Duodenal mucosa (tissue), 2 donors: ENCODE measurements at regions not wholly inside any gene's neighbourhood (a gene's known extent, or its start where the extent isn't known, plus 50 kb on each side); places are given as distances from the start of the nearest gene placed in this dataset.

Experiments used
- H3K27ac ChIP-seq: one replicate; pipeline ENCODE4 v1.7.0; 2013; ENCODE audit warnings: low read depth, low read length
- H3K27me3 ChIP-seq, 2 donors: one replicate each; pipeline ENCODE4 v1.7.0; 2013; ENCODE audit warnings: low read length in 2 of 2, control low read depth in 1 of 2; ENCODE audit not compliant: insufficient read depth in 2 of 2, control insufficient read depth in 1 of 2
- H3K36me3 ChIP-seq, 2 donors: one replicate each; pipeline ENCODE4 v1.7.0; 2013; ENCODE audit warnings: low read length in 2 of 2, control low read depth in 1 of 2; ENCODE audit not compliant: insufficient read depth in 2 of 2, control insufficient read depth in 1 of 2
- H3K4me1 ChIP-seq, 2 donors: one replicate each; pipeline ENCODE4 v1.7.0; 2013; ENCODE audit warnings: low read length in 2 of 2, control low read depth in 1 of 2; ENCODE audit not compliant: insufficient read depth in 2 of 2, control insufficient read depth in 1 of 2
- H3K4me3 ChIP-seq, 2 donors: one replicate each; pipeline ENCODE4 v1.7.0; 2013; ENCODE audit warnings: low read length in 2 of 2, low read depth in 1 of 2
- H3K9ac ChIP-seq, 2 donors: one replicate each; pipeline ENCODE4 v1.7.0; 2013; ENCODE audit warnings: low read length in 2 of 2, low read depth in 1 of 2
- H3K9me3 ChIP-seq, 2 donors: one replicate each; pipeline ENCODE4 v1.7.0; 2013; ENCODE audit warnings: low read length in 2 of 2, control low read depth in 1 of 2; ENCODE audit not compliant: control insufficient read depth in 1 of 2

DNA sequence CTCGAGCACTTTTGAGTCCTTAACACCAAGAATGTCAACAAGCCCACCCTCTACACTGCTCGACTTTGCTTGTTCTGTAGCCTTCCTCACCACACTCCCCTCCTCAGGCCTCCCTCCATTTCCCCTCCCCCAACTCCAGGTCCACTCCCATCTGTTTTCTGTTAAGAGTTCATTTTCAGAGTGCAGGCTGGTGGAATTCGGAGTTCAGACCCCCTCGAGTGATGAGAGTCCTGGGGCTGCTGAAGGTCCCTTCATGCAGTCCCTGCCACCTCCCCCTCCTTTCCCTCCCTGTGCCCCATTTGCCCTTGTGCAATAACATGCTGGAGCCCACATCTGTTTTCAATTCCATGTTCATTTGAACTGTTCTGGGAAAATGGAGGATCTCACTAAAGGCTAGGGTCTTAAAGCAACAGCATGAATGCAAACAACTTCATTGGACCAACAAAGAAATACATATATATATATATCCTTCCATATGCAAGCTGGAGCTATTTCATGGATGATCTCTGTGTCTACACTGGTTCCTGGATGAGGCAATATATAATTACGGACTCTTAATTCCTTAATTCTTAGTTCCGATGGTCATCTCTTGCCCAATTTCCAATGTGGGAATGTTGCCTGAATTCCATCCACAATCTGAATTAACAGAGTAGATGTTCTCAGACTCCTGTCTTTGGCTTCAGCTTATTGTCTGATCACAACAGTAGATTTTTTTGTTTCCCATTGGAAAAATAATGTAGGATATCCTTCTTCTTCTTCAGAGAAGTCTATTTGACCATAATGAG lies 340.4 kb downstream of the ETS1 start:
- no peaks in the 10 kb centered on the region for H3K36me3 ChIP-seq
- H3K9me3 ChIP-seq: no peaks in the 10 kb centered on the region
- no peak overlapping the region for H3K4me3 ChIP-seq
- no peak overlapping the region for H3K27ac ChIP-seq
- no peak overlapping the region for H3K9ac ChIP-seq
- H3K27me3 ChIP-seq: no peaks in the 10 kb centered on the region
- H3K4me1 ChIP-seq: no peaks in the 10 kb centered on the region

DNA sequence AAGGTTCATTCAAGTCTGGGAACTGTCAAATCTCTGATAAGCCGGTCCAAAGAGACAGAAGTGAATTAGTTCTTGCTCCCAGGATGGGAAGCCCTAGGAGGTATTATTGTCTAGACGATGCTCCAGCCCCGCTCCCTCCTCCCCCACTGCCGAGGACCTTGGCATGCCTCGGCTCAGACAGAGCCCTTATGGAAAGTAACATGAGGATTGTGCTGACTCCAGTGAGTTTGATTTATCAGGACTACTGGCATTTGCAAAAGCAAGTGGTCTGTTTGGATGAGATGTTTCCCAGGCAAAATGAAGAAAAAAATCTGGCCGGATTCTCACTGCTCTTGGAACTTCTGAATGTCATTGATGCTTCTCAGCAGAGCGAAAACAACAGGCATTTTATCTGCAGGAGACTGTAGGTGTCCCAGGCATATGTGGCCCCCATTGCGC lies 341.0 kb downstream of the ETS1 start:
- no peak overlapping the region for H3K27ac ChIP-seq
- H3K4me3 ChIP-seq: no peak overlapping the region
- H3K27me3 ChIP-seq: no peaks in the 10 kb centered on the region
- H3K9ac ChIP-seq: no peak overlapping the region
- no peaks in the 10 kb centered on the region for H3K36me3 ChIP-seq
- H3K9me3 ChIP-seq: no peaks in the 10 kb centered on the region
- H3K4me1 ChIP-seq: no peaks in the 10 kb centered on the region

DNA sequence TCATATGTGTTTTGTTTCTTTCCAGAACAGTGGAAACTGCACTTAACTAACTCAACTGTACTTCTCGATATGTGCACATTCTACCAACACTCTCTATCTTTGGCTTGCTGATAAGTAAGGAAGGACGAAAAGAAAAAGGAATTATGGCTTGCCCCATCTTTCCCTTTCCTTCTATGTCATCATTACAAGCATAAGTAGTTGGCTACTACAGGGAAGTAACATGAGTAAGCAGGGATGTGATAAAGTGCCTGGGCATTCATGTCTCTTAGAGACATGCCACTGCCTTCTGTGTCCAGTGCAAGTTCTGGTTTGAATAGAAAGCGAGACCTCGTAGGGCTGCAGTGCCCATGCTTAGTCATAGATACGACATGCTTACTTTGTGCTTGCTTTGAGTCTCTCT lies 342.5 kb downstream of the ETS1 start:
- H3K27ac ChIP-seq: no peak overlapping the region
- no peaks in the 10 kb centered on the region for H3K27me3 ChIP-seq
- H3K9ac ChIP-seq: no peak overlapping the region
- no peaks in the 10 kb centered on the region for H3K36me3 ChIP-seq
- H3K4me3 ChIP-seq: no peak overlapping the region
- no peaks in the 10 kb centered on the region for H3K9me3 ChIP-seq
- H3K4me1 ChIP-seq: no peaks in the 10 kb centered on the region

DNA sequence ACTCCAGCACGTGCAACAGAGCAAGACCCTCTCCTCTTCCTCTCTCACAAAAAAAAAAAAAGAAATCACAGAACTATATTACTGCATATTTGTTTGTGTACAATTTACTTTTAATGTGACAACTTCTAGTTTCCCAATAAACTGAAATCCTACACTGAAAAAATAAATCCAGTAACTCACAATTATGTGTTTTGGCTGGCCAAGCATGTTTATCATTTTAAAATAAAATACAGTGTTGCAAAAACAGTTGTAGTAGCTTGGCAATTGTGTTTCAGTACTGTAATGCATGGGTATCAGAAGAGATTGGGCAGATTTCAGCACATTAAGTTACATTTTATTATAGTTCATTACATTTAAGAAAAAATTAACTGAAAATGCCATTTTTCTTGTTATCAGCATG lies 344.9 kb downstream of the ETS1 start:
- no peaks in the 10 kb centered on the region for H3K9me3 ChIP-seq
- H3K9ac ChIP-seq: no peak overlapping the region
- no peaks in the 10 kb centered on the region for H3K4me1 ChIP-seq
- H3K36me3 ChIP-seq: no peaks in the 10 kb centered on the region
- no peak overlapping the region for H3K27ac ChIP-seq
- H3K27me3 ChIP-seq: no peaks in the 10 kb centered on the region
- H3K4me3 ChIP-seq: no peak overlapping the region

DNA sequence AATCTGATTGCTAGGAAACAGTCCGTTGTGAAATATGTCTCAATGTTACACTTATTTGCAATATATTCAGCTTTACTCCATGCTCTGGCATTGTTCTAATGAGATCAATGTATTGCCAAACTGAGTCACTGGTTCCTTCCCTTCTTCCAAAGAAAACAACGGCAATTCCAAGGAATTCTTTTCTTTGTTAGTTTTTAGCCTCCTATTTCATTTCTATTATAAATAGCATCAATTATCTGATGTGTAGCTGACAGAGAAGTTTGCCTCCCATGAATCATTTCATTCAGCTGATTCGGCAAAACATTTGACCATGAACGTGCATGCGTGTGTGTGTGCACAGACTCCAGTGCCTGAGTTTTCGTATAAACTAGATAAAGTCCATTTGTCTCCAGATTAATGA lies 346.8 kb downstream of the ETS1 start:
- no peak overlapping the region for H3K4me3 ChIP-seq
- H3K9ac ChIP-seq: no peak overlapping the region
- no peak overlapping the region for H3K27ac ChIP-seq

DNA sequence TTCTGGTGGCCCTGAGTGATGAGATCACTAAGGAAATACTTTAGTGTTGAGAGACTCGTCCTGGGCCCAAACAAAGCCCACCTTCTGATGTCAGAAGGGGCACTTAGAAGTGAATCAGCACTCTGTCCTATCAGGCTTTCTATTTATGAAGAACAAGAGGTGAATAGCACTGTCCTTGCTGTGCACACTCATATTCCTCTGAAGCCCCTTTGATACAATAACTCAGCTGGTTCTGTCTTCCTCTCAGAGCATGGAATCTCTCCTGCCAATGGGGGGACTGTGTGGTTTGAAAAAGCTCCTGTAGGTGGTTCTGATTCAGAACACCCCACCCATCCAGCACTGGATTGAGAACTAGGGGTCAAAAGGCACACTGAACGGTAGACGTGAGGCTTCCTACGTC lies 348.1 kb downstream of the ETS1 start:
- Histone ChIP-seq H3K27ac (no peak overlapping the region), H3K9ac (no peak overlapping the region), H3K4me1 (no peaks in the 10 kb centered on the region), H3K36me3 (no peaks in the 10 kb centered on the region), H3K4me3 (no peak overlapping the region), H3K27me3 (no peaks in the 10 kb centered on the region), H3K9me3 (no peaks in the 10 kb centered on the region)

More for the DNA sequence above, 346.8 kb downstream of the ETS1 start:
- no peaks in the 10 kb centered on the region for H3K36me3 ChIP-seq
- no peaks in the 10 kb centered on the region for H3K9me3 ChIP-seq
- no peaks in the 10 kb centered on the region for H3K4me1 ChIP-seq
- H3K27me3 ChIP-seq: no peaks in the 10 kb centered on the region

DNA sequence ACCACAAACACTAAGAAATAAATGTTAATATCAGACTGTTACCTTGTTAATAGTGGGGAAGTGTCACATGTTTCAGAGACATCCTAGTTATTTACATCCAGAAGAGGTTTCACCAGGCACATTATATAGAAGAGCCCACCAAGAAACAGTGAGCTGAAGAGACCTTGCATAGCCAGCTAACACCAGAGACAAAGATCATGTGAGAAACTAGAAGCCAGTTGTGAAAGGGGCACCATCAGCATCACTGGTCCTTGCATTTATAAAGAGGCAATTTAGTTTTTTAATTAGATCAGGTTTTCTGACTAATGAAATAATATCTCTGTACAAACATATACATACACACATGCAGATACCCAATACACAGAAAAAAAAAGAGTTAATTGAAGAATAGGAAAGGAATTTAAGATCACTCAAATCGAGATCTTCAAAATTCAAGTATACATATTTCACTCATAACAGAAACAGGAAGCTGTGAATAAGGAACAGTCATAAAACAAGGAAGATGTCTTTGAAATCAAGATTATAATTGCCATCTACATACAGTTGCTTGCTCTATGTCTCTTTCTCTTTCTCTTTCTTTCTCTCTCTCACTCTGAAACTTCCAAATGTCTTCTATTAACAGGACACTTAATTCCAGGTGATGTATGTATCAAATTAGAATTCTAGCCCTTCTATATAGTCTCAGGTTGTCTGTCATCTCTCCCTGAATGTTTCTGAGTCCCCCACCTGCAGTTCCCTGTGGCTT lies 348.7 kb downstream of the ETS1 start:
- Histone ChIP-seq H3K27me3 (no peaks in the 10 kb centered on the region), H3K4me1 (no peaks in the 10 kb centered on the region), H3K27ac (no peak overlapping the region), H3K4me3 (no peak overlapping the region), H3K9ac (no peak overlapping the region), H3K36me3 (no peaks in the 10 kb centered on the region), H3K9me3 (no peaks in the 10 kb centered on the region)

DNA sequence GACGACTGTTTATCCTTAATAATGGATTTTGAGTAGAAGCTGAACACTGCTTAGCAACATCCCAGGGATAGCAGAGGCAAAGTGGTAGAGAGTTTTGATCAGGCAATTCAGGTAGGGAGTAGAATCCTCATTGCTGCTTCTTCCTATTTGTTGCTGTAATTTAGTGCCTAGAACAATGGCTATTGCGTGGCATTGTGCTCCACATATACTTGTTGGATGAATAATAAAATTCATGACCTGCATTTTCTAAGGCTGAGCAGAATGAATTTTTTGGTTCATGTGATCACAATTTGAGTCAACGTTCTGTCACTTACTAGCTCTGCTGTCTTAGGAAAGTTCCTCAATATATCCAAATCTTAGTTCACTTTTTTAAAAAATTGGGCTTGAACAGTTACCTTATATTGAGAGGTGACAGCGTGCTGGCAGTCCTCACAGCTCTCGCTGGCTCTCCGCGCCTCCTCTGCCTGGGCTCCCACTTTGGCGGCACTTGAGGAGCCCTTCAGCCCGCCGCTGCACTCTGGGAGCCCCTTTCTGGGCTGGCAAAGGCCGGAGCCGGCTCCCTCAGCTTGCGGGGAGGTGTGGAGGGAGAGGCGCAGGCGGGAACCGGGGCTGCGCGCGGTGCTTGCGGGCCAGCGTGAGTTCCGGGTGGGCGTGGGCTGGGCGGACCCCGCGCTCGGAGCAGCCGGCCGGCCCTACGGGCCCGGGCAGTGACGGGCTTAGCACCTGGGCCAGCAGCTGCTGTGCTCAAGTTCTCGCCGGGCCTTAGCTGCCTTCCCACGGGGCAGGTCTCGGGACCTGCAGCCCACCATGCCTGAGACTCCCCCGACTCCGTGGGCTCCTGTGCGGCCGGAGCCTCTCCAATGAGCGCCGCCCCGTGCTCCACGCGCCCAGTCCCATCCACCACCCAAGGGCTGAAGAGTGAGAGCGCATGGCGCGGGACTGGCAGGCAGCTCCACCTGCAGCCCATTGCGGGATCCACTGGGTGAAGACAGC lies 350.6 kb downstream of the ETS1 start:
- Histone ChIP-seq H3K36me3 (no peaks in the 10 kb centered on the region), H3K4me1 (no peaks in the 10 kb centered on the region), H3K9me3 (no peaks in the 10 kb centered on the region), H3K27me3 (no peaks in the 10 kb centered on the region), H3K4me3 (no peak overlapping the region), H3K9ac (no peak overlapping the region), H3K27ac (no peak overlapping the region)

DNA sequence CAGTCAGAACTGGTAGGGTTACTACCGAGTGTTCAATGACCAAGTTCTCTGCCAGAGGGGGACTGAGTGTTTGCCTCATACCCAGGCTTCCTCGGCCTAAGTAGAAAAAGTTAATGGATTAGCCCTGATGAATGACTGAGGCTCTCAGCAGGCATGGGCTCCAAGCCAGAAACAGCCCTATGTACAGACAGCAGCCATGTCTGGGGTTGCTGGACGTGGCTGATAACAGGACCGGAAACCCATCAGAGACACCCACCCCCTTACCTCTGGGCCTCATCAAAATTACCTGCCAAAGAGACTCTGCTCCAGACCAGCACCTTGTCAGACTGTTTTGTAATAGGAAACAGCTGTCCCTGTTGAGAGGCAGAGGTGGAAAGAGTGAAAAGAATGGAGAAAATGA lies 351.4 kb downstream of the ETS1 start:
- H3K4me1 ChIP-seq: no peaks in the 10 kb centered on the region
- no peaks in the 10 kb centered on the region for H3K9me3 ChIP-seq
- H3K27me3 ChIP-seq: no peaks in the 10 kb centered on the region
- no peak overlapping the region for H3K4me3 ChIP-seq
- no peak overlapping the region for H3K27ac ChIP-seq
- H3K36me3 ChIP-seq: no peaks in the 10 kb centered on the region
- H3K9ac ChIP-seq: no peak overlapping the region

DNA sequence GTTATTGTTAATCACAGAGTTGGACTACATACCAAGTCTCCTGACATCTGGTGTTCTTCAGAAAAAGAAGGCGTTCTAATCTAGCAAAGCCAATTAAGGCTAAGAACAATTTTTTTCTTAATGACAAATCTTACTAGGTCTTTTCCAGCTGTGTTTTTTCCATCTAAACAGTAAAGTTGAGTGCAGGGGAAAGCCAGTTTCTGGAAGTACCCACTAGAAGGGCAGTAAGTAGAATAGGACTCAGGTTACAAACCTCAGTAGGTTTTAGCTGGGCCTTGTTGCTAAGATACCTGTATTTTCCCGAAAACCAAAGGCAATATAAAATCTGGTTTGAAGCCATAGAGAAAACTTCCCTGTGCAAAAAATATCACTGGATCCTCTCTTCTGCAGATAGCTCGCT lies 351.9 kb downstream of the ETS1 start:
- Histone ChIP-seq H3K27ac (no peak overlapping the region), H3K36me3 (no peaks in the 10 kb centered on the region), H3K4me1 (no peaks in the 10 kb centered on the region), H3K9me3 (no peaks in the 10 kb centered on the region), H3K27me3 (no peaks in the 10 kb centered on the region), H3K4me3 (no peak overlapping the region), H3K9ac (no peak overlapping the region)
